ENCODE measurements at regions not wholly inside any gene's neighbourhood (a gene's known extent, or its start where the extent isn't known, plus 50 kb on each side); places are given as distances from the start of the nearest gene placed in this dataset.

DNA sequence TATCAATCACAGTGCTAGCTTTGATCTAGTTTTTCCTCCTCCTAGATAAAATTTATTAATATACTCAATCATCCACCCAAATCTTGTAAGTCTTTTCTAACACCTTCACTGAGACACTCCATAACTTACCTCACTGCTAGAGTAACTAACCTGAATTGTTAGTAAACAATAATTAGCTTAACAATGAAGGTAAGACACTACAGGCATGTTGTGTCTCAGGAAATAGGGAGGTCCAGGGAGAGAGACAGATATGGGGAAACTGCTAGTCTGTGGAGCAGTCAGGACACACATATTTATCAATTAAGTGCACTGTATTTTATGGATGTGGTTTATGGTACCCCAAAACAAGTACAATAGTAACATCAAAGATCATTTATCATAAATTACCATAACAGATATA is 94.2 kb upstream of the SSTR1 start:
- TF ChIP-seq, protein P1, sequence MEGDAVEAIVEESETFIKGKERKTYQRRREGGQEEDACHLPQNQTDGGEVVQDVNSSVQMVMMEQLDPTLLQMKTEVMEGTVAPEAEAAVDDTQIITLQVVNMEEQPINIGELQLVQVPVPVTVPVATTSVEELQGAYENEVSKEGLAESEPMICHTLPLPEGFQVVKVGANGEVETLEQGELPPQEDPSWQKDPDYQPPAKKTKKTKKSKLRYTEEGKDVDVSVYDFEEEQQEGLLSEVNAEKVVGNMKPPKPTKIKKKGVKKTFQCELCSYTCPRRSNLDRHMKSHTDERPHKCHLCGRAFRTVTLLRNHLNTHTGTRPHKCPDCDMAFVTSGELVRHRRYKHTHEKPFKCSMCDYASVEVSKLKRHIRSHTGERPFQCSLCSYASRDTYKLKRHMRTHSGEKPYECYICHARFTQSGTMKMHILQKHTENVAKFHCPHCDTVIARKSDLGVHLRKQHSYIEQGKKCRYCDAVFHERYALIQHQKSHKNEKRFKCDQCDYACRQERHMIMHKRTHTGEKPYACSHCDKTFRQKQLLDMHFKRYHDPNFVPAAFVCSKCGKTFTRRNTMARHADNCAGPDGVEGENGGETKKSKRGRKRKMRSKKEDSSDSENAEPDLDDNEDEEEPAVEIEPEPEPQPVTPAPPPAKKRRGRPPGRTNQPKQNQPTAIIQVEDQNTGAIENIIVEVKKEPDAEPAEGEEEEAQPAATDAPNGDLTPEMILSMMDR (IDR thresholded peaks at IDR 0.05; ENCODE audit: borderline replicate concordance, insufficient read depth, low read depth, low read length), result no peak

DNA sequence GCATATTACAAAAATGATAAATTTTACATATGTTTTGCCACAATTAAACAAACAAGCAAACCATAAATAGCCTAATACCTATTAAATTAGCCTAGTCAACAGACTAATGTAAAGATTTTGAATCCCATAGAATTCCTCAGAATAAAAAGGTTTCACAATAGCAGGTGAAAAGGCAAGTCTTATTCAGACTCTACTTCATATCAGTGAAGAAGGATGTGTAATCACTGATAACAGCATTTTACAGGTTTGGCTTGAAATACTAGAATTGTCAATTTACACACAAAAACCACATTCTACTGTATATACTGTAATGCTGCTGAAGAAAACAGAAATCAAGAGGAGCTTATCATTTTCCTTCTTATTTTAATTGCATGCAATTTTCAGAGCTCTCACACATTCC is 90.8 kb upstream of the SSTR1 start:
- no peak overlapping the region for H3K4me3 ChIP-seq (ENCODE audit: low read depth, low read length)
- TF ChIP-seq, protein P1 (IDR thresholded peaks at IDR 0.05; ENCODE audit: borderline replicate concordance, insufficient read depth, low read depth, low read length), result no peak

More for the DNA sequence above, 94.2 kb upstream of the SSTR1 start:
- H3K4me3 ChIP-seq (ENCODE audit: low read depth, low read length), result no peak overlapping the region

DNA sequence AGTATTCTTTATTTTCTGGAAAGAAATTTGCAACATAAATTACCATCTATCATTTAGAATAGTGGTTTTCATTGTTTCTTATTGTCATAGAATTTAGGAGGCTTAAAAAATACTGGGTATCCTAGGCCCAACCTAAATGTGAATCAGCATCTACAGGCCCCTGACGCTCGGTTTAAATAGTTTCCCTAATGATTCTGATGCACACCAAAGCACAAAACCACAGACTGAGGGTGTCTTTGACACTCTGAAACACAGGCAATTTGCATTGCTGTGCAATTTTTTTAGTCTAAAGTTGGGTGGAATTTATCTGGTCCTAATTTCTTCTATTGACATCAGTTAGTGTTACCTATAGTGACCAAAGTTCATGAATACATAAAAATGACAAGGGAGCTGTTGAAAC is 87.6 kb upstream of the SSTR1 start:
- TF ChIP-seq, protein P1 (IDR thresholded peaks at IDR 0.05; ENCODE audit: borderline replicate concordance, insufficient read depth, low read depth, low read length), result no peak
- H3K4me3 ChIP-seq (ENCODE audit: low read depth, low read length), result no peak overlapping the region

DNA sequence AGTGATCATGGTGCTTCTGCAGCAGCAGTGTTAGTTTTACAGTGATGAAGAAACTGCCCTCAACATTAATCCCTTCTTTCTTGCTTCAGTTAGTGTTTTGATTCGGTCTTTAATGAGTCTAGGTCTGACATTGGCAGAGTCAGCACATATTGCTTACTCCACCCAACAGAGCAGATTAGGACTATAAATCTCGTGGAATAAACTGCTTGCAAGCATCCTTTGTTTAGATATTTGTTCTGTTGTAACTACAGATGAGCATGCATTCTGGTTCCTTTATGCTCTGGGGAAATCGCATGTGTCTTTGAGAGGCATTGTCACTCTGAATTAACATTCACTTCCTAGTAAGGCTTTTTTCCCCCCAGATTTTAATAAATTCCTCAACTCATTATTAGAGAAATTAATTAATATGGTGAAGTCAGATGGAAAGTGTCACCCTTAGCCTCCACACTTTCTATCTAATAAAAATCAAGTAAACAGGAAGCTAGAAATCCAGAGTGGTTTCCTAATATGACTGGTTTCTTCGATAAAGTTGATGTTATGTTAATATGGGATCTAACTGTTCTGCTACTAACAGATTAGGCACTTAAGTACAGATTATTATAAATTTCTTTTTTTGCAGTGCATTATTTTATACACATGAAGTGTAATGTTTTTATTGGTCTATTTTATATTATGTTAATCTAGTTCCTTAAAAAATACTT is 86.2 kb upstream of the SSTR1 start:
- no peak overlapping the region for H3K4me3 ChIP-seq (ENCODE audit: low read depth, low read length)
- TF ChIP-seq, protein P1 (IDR thresholded peaks at IDR 0.05; ENCODE audit: borderline replicate concordance, insufficient read depth, low read depth, low read length), result no peak

DNA sequence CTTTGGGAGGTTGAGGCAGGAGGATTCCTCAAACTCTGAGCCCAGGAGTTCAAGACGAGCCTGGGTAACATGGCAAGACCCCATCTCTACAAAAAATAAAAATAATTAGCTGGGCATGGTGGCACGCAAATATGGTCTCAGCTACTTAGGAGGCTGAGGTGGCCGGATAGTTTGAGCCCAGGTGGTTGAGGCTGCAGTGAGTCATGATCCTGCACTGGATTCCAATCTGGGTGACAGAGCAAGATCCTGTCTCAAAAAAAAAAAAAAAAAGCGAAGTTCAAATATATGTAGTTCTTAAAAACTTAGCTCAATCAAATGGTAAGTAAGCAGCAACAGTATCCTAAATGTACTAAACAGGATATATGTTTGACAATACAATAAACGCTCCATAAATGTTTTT is 85.5 kb upstream of the SSTR1 start:
- H3K4me3 ChIP-seq (ENCODE audit: low read depth, low read length), result no peak overlapping the region
- TF ChIP-seq, protein P1 (IDR thresholded peaks at IDR 0.05; ENCODE audit: borderline replicate concordance, insufficient read depth, low read depth, low read length), result no peak

DNA sequence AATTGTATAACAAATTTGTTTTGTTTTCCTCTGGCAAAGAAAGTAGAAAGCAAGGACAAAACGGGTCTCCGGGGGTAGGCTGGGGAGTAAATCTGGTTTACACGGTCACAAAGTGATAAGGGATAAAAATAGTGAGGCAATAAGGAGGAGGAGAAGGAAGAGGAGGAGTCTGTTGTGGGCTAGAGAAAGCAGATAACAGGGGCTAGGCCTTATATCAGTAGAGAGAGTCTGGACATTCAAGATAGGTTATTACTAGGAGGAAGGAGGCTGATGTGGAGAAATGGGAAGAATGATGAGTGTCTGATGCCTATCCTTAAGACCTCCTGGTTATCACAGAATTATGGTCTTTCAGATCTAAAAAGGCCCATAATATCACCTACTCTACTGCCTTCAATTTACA is 83.2 kb upstream of the SSTR1 start:
- H3K4me3 ChIP-seq (ENCODE audit: low read depth, low read length), result no peak overlapping the region
- TF ChIP-seq, protein P1 (IDR thresholded peaks at IDR 0.05; ENCODE audit: borderline replicate concordance, insufficient read depth, low read depth, low read length), result no peak

DNA sequence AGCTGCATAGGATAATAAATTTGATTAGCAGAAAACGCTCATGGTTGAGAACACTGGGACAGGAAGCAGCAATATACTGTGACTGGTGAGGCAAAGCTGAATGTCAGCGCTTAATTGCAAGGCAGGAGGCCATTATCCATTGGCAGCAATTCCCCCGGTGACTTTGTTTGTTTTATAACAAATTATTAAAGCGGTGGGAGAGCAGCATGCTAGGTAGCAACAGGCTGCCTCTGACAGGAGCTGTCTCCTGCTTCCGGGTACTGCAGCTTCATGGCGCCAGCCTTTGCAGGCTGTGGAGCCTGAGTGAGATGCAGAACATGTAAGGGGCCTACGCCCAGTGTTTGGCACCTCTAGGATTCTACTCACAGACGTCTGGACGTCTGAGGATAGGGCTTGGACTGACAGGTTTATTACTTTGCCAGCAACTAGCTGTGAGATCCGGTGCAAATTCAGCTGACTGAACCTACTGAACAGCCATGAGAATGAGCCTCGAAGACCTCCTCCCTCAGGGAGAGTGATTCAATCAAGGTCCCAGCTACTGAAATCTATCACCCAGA is 82.1 kb upstream of the SSTR1 start:
- TF ChIP-seq, protein P1 (IDR thresholded peaks at IDR 0.05; ENCODE audit: borderline replicate concordance, insufficient read depth, low read depth, low read length), result no peak
- H3K4me3 ChIP-seq (ENCODE audit: low read depth, low read length), result no peak overlapping the region

All from GM12875 (cell line).